ENCODE measurements at regions not wholly inside any gene's neighbourhood (a gene's known extent, or its start where the extent isn't known, plus 50 kb on each side); places are given as distances from the start of the nearest gene placed in this dataset.
A peak's percentile ranks its signal among the peaks of the same experiment; 100 is the strongest.

GRCh38 chr1:60227601-60228000, 154.0 kb upstream of the C1orf87 start:
- dilution Hi-C loops (cut with MboI; ENCODE audit: extremely low pct_ligation_motif_present, low sequenced_read_pairs) = no loop called here
- Histone ChIP-seq H3K36me3 (ENCODE audit: control insufficient read depth in 2 of 2, extremely low read depth in 1 of 2, insufficient read depth in 2 of 2, low read length in 2 of 2) (no peaks in the 10 kb centered on the region), H3K27ac (ENCODE audit: control insufficient read depth, insufficient read depth, low read length) (no peak overlapping the region), H3K4me1 (ENCODE audit: control insufficient read depth, extremely low read depth, insufficient read depth, low read length) (peaks cover 10% of the 10 kb centered on the region), H3K4me2 (ENCODE audit: control insufficient read depth, extremely low read depth, insufficient read depth, low read depth, low read length) (no peak overlapping the region), H3K4me3 (ENCODE audit: control insufficient read depth in 2 of 3, extremely low read depth in 1 of 3, insufficient read depth in 2 of 3, low read depth in 1 of 3, low read length in 3 of 3) (no peak overlapping the region), H3K9ac (ENCODE audit: control insufficient read depth, extremely low read depth, insufficient read depth, low read length) (no peak overlapping the region), H2AFZ (ENCODE audit: control insufficient read depth, low read length) (no peak overlapping the region), H3K9me1 (ENCODE audit: control insufficient read depth, extremely low read depth, insufficient read depth, low read length) (no peaks in the 10 kb centered on the region), H3K79me2 (ENCODE audit: control insufficient read depth, insufficient read depth, low read length) (no peaks in the 10 kb centered on the region), H3K27me3 (ENCODE audit: control insufficient read depth, extremely low read depth, insufficient read depth, low read length) (no peaks in the 10 kb centered on the region), H4K20me1 (ENCODE audit: control insufficient read depth, extremely low read depth, insufficient read depth, low read length) (no peaks in the 10 kb centered on the region), H3K9me3 (ENCODE audit: control insufficient read depth, low read depth, low read length) (no peaks in the 10 kb centered on the region)
- TF ChIP-seq EZH2 (IDR thresholded peaks at IDR 0.05; ENCODE audit: low read length) = no peak
- no peak for TF ChIP-seq CTCF (optimal IDR thresholded peaks at IDR 0.05 in 1 of 3, IDR thresholded peaks at IDR 0.05 in 1 of 3, conservative IDR thresholded peaks at IDR 0.05 in 1 of 3; ENCODE audit: extremely low read depth in 1 of 3, insufficient read depth in 2 of 3, low read length in 3 of 3)
- DNase-seq (ENCODE audit: low read depth, low spot score) (no peak), FAIRE-seq (peak; percentile 20)

GRCh38 chr1:60225486-60225885, 151.9 kb upstream of the C1orf87 start:
- FAIRE-seq (no peak), DNase-seq (ENCODE audit: low read depth, low spot score) (no peak)
- Histone ChIP-seq H4K20me1 (ENCODE audit: control insufficient read depth, extremely low read depth, insufficient read depth, low read length) (no peaks in the 10 kb centered on the region), H3K27me3 (ENCODE audit: control insufficient read depth, extremely low read depth, insufficient read depth, low read length) (no peaks in the 10 kb centered on the region), H3K4me2 (ENCODE audit: control insufficient read depth, extremely low read depth, insufficient read depth, low read depth, low read length) (no peak overlapping the region), H2AFZ (ENCODE audit: control insufficient read depth, low read length) (no peak overlapping the region), H3K9ac (ENCODE audit: control insufficient read depth, extremely low read depth, insufficient read depth, low read length) (no peak overlapping the region), H3K4me1 (ENCODE audit: control insufficient read depth, extremely low read depth, insufficient read depth, low read length) (peaks cover 10% of the 10 kb centered on the region), H3K79me2 (ENCODE audit: control insufficient read depth, insufficient read depth, low read length) (no peaks in the 10 kb centered on the region), H3K4me3 (ENCODE audit: control insufficient read depth in 2 of 3, extremely low read depth in 1 of 3, insufficient read depth in 2 of 3, low read depth in 1 of 3, low read length in 3 of 3) (no peak overlapping the region), H3K36me3 (ENCODE audit: control insufficient read depth in 2 of 2, extremely low read depth in 1 of 2, insufficient read depth in 2 of 2, low read length in 2 of 2) (no peaks in the 10 kb centered on the region), H3K27ac (ENCODE audit: control insufficient read depth, insufficient read depth, low read length) (no peak overlapping the region), H3K9me1 (ENCODE audit: control insufficient read depth, extremely low read depth, insufficient read depth, low read length) (no peaks in the 10 kb centered on the region), H3K9me3 (ENCODE audit: control insufficient read depth, low read depth, low read length) (no peaks in the 10 kb centered on the region)
- no peak for TF ChIP-seq EZH2 (IDR thresholded peaks at IDR 0.05; ENCODE audit: low read length)
- no peak for TF ChIP-seq CTCF (optimal IDR thresholded peaks at IDR 0.05 in 1 of 3, IDR thresholded peaks at IDR 0.05 in 1 of 3, conservative IDR thresholded peaks at IDR 0.05 in 1 of 3; ENCODE audit: extremely low read depth in 1 of 3, insufficient read depth in 2 of 3, low read length in 3 of 3)
- dilution Hi-C loops (cut with MboI; ENCODE audit: extremely low pct_ligation_motif_present, low sequenced_read_pairs) = no loop called here

Data from keratinocyte (primary cell).